GM12878 (cell line): ENCODE measurements at regions not wholly inside any gene's neighbourhood (a gene's known extent, or its start where the extent isn't known, plus 50 kb on each side); places are given as distances from the start of the nearest gene placed in this dataset.

Source experiments
- ATAC-seq: fragments of 200-7000 bp; cut with Tn5 transposase; 3 replicates; pipeline ENCODE4 v1.9.1; 2020; ENCODE audit warnings: mild to moderate bottlenecking, moderate library complexity
- BruUV-seq: library from RNA; stranded (reverse); fragments of 400-500 nt; replicated peaks from 2 replicates; lab custom pipeline; 2021; lab: Mats Ljungman, UMichigan
- CTCF ChIA-PET: fragments of 300-600 bp; sonication (Branson Sonifier 250); formaldehyde crosslinking; extraction: SDS; loops from one replicate; lab custom pipeline; 2021; ENCODE audit warnings: inconsistent platforms; lab: Yijun Ruan, JAX
- POLR2A ChIA-PET: fragments of 350-600 bp; formaldehyde crosslinking; extraction: SDS; loops from one replicate; lab custom pipeline; 2021; ENCODE audit warnings: inconsistent platforms; lab: Charles Lee
- RAD21 ChIA-PET: fragments of 300-600 bp; sonication (Branson Sonifier 250); formaldehyde crosslinking; loops from one replicate; lab custom pipeline; 2023; ENCODE audit warnings: antibody characterized with exemption; ENCODE audit not compliant: unreplicated experiment; lab: Charles Lee
- SMC1A ChIA-PET: fragments of 300-600 bp; sonication (Branson Sonifier 250); formaldehyde crosslinking; loops from one replicate; lab custom pipeline; 2023; ENCODE audit not compliant: unreplicated experiment, uncharacterized antibody; lab: Charles Lee
- DNase-seq: peaks from one replicate; pipeline ENCODE4 v3.0.0-alpha.2; 2011; ENCODE audit warnings: low read depth, low spot score
- FAIRE-seq: peaks from 3 replicates; lab custom pipeline; 2011; peaks lifted over from hg19 to GRCh38; lab: Jason Lieb, UNC
- H2AFZ ChIP-seq: 2 replicates; pipeline ENCODE4 v1.6.0; 2011; ENCODE audit warnings: low read depth, low read length, control low read depth; ENCODE audit not compliant: control insufficient read depth
- H3K27ac ChIP-seq: 2 replicates; pipeline ENCODE4 v1.5.1; 2011; ENCODE audit warnings: control low read depth; ENCODE audit not compliant: control insufficient read depth, insufficient read depth
- H3K27me3 ChIP-seq, 2 experiments: replicated peaks in 1 of 2; 2 replicates each; pipeline versions ENCODE4 v1.6.0 to v1.6.1; 2011; ENCODE audit warnings: low read length in 1 of 2; ENCODE audit not compliant: control insufficient read depth in 2 of 2, insufficient read depth in 2 of 2
- H3K36me3 ChIP-seq, 2 experiments: 2 replicates each; pipeline ENCODE4 v1.5.1; 2011; ENCODE audit warnings: low read length in 1 of 2; ENCODE audit not compliant: control insufficient read depth in 2 of 2, insufficient read depth in 2 of 2
- H3K4me1 ChIP-seq: 2 replicates; pipeline ENCODE4 v1.6.1; 2011; ENCODE audit warnings: mild to moderate bottlenecking, low read length, moderate library complexity, mixed read lengths; ENCODE audit not compliant: control insufficient read depth, insufficient read depth
- H3K4me2 ChIP-seq: 2 replicates; pipeline ENCODE4 v1.6.0; 2011; ENCODE audit warnings: control low read depth; ENCODE audit not compliant: control insufficient read depth, insufficient read depth
- H3K4me3 ChIP-seq: fragments of 200-600 bp; sonication (generic); 2 replicates; pipeline ENCODE4 v1.5.1; 2016
- H3K79me2 ChIP-seq: 2 replicates; pipeline ENCODE4 v1.6.0; 2011; ENCODE audit warnings: low read length; ENCODE audit not compliant: control insufficient read depth, insufficient read depth
- H3K9ac ChIP-seq: 2 replicates; pipeline ENCODE4 v1.8.0; 2011; ENCODE audit warnings: low read length, control low read depth, mixed read lengths; ENCODE audit not compliant: control insufficient read depth, insufficient read depth
- H3K9me3 ChIP-seq: replicated peaks from 3 replicates; pipeline ENCODE4 v1.5.1; 2011; ENCODE audit warnings: mild to moderate bottlenecking, low read length; ENCODE audit not compliant: control insufficient read depth, insufficient read depth
- H4K20me1 ChIP-seq: 2 replicates; pipeline ENCODE4 v1.6.0; 2011; ENCODE audit not compliant: control insufficient read depth, insufficient read depth
- BCL3 ChIP-seq: IDR thresholded peaks from 2 replicates; pipeline ENCODE4 v1.6.1; 2011; ENCODE audit warnings: borderline replicate concordance, low read depth, mild to moderate bottlenecking, moderate library complexity, low read length; ENCODE audit not compliant: insufficient read depth, poor library complexity, severe bottlenecking
- BCLAF1 ChIP-seq: fragments of 450-650 bp; IDR thresholded peaks from 2 replicates; pipeline ENCODE4 v1.6.1; 2017; ENCODE audit warnings: antibody characterized with exemption, mild to moderate bottlenecking, moderate library complexity
- EZH2 ChIP-seq: IDR thresholded peaks from 2 replicates; pipeline ENCODE4 v1.6.1; 2012; ENCODE audit warnings: low read depth, mild to moderate bottlenecking, control low read depth, inconsistent platforms, low read length, borderline replicate concordance; ENCODE audit not compliant: control insufficient read depth
- HDAC2 ChIP-seq: fragments of 200-600 bp; sonication (generic); IDR thresholded peaks from 2 replicates; pipeline ENCODE4 v1.6.1; 2017
- KAT2A ChIP-seq: conservative IDR thresholded peaks from 2 replicates; pipeline ENCODE4 v1.6.1; 2011; ENCODE audit warnings: low read depth, low read length; ENCODE audit not compliant: control insufficient read depth
- NFYA ChIP-seq: IDR thresholded peaks from 2 replicates; pipeline ENCODE4 v1.6.1; 2011; ENCODE audit warnings: low read depth, mild to moderate bottlenecking, low read length, improper control_type of control experiment, borderline replicate concordance
- PAX8 ChIP-seq: fragments of 450-650 bp; IDR thresholded peaks from 2 replicates; pipeline ENCODE4 v1.6.1; 2017; ENCODE audit warnings: mild to moderate bottlenecking, moderate library complexity
- SREBF1 ChIP-seq: IDR thresholded peaks from 2 replicates; pipeline ENCODE4 v1.6.1; 2012; ENCODE audit warnings: mild to moderate bottlenecking, low read length
- USF2 ChIP-seq: IDR thresholded peaks from 2 replicates; pipeline ENCODE4 v1.6.1; 2011; ENCODE audit warnings: low read depth, low read length, improper control_type of control experiment, borderline replicate concordance
- WGBS: methylation state at CpG from one replicate; pipeline ENCODE4 v1.1.6; 2016; ENCODE audit warnings: low lambda C conversion rate; ENCODE audit not compliant: insufficient replicate concordance, insufficient coverage; ENCODE audit errors: missing lambda C conversion rate; 5-methylcytosine and 5-hydroxymethylcytosine counted together
- in situ Hi-C: fragments of 300-500 bp; cut with MboI; formaldehyde crosslinking; loops from 9 replicates; pipeline ENCODE4 v1.14.3; 2018; ENCODE audit warnings: mixed read lengths
- intact Hi-C: fragments of 100-400 bp; cut with micrococcal nuclease; formaldehyde crosslinking; loops from one replicate; pipeline ENCODE4 v1.14.2; 2022; ENCODE audit not compliant: unreplicated experiment

GRCh38 chr5:109533751-109534272 is 124.0 kb upstream of the PJA2 start:
- H3K4me2 ChIP-seq = no peak overlapping the region
- H3K36me3 ChIP-seq = no peaks in the 10 kb centered on the region
- no peaks in the 10 kb centered on the region for H3K27me3 ChIP-seq
- no peak for FAIRE-seq
- no peaks in the 10 kb centered on the region for H3K4me1 ChIP-seq
- TF ChIP-seq BCL3 = no peak
- no peak for TF ChIP-seq KAT2A
- TF ChIP-seq, all 136 proteins: peak for 0
- ChIA-PET POLR2A (no interaction called here), SMC1A (no interaction called here), CTCF (interaction anchor here (0.7 to 1.6 kb wide), 2 partner anchors 13 to 544 kb away, joined by 3 to 4 read pairs; no protein-coding TSS in a partner anchor), RAD21 (no interaction called here)
- Histone ChIP-seq H4K20me1 (no peaks in the 10 kb centered on the region), H3K9ac (no peak overlapping the region), H3K9me3 (no peaks in the 10 kb centered on the region), H2AFZ (no peak overlapping the region), H3K79me2 (no peaks in the 10 kb centered on the region), H3K4me3 (no peak overlapping the region), H3K27ac (no peak overlapping the region)
- BruUV-seq = no TSS peak
- intact Hi-C loops (no loop called here), in situ Hi-C loops (no loop called here)
- no peak for DNase-seq
- WGBS = 25% methylated on average over 4 of the region's 4 CpGs
- ATAC-seq = no peak

- H3K4me1 ChIP-seq = no peaks in the 10 kb centered on the region
- no peaks in the 10 kb centered on the region for H3K9me3 ChIP-seq
- no peaks in the 10 kb centered on the region for H3K27me3 ChIP-seq
- RAD21 ChIA-PET = no interaction called here
- FAIRE-seq (no peak), ATAC-seq (no peak), DNase-seq (no peak)
- H3K79me2 ChIP-seq = no peaks in the 10 kb centered on the region
- intact Hi-C loops = no loop called here
- no peak overlapping the region for H3K9ac ChIP-seq
- no peak overlapping the region for H2AFZ ChIP-seq
- CTCF ChIA-PET = interaction anchor here (1.6 kb wide), 1 partner anchor 14 kb away, joined by 4 read pairs; no protein-coding TSS in a partner anchor
- no peak overlapping the region for H3K4me3 ChIP-seq
- POLR2A ChIA-PET = no interaction called here
- no peak overlapping the region for H3K27ac ChIP-seq
- no peak overlapping the region for H3K4me2 ChIP-seq
- SMC1A ChIA-PET = no interaction called here
- no peaks in the 10 kb centered on the region for H4K20me1 ChIP-seq
- in situ Hi-C loops = no loop called here
- no peaks in the 10 kb centered on the region for H3K36me3 ChIP-seq
- BruUV-seq = no TSS peak
- WGBS = 36% methylated on average over 2 of the region's 2 CpGs
- TF ChIP-seq NFYA = no peak
- TF ChIP-seq BCLAF1 = no peak
- TF ChIP-seq USF2 = no peak
- no peak for TF ChIP-seq SREBF1
- no peak for TF ChIP-seq HDAC2
- no peak for TF ChIP-seq PAX8
- no peak for TF ChIP-seq EZH2
These were observed 123.1 kb upstream of the PJA2 start for GRCh38 chr5:109532773-109533364.
